ENCODE measurements at regions not wholly inside any gene's neighbourhood (a gene's known extent, or its start where the extent isn't known, plus 50 kb on each side); places are given as distances from the start of the nearest gene placed in this dataset.

GRCh38 chr10:130485236-130485957, 349.2 kb downstream of the GLRX3 start:
- intact Hi-C loops (cut with DNase I, micrococcal nuclease): no loop called here
- DNase-seq: no peak
- Histone ChIP-seq H3K4me3 (no peak overlapping the region), H3K9me3 (no peaks in the 10 kb centered on the region), H3K36me3 (ENCODE audit: low read depth) (no peaks in the 10 kb centered on the region), H3K4me1 (ENCODE audit: low read depth) (no peaks in the 10 kb centered on the region)
- ATAC-seq: no peak
- no peak for TF ChIP-seq CTCF (IDR thresholded peaks at IDR 0.05)

DNA sequence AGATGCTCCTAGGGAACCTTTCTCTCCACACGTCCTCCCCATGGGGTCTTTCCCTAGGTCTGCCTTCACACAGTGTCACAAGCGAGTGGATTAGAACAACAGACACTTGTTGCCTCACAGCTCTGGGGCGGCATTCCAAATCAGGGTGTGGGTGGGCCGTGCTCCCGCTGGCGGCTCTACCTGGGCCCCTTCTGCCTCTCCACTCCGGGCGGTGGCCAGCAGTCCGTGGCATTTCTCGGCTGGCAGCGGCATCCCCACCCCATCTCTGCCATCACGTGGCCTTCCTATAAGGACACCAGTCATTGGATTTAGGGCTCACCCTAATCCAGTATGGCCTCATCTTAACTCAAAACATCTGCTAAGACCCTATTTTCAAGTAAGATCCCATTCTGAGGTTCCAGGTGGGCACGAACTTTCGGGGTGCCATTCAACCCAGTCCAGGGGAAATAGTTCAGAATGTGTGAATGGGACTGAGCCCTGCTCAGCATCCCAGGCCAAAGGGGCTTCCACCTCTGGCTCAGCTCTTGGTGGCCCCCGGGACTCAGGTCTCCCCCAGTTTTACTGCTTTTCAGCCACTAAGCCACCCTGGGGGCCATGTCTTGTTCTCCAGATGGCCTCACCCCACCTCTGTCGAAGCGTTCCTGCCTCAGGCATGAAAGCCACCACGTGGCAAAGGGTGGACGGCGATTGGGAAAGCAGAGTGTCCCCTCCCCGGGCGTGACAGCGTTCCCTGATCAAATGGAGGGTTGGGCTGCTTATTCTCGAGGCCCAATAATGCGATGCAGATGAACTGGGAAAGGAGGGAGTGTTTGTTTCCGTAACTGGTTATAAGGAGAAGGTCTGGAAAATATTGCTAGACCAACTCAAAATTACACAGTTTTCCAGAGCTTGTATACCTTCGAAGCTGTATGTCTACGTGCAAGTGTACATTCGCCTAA, 350.0 kb downstream of the GLRX3 start:
- no peaks in the 10 kb centered on the region for H3K4me1 ChIP-seq (ENCODE audit: low read depth)
- no peak for DNase-seq
- no peaks in the 10 kb centered on the region for H3K9me3 ChIP-seq
- intact Hi-C loops (cut with DNase I, micrococcal nuclease): no loop called here
- TF ChIP-seq CTCF (IDR thresholded peaks at IDR 0.05): no peak
- no peaks in the 10 kb centered on the region for H3K36me3 ChIP-seq (ENCODE audit: low read depth)
- no peak for ATAC-seq
- H3K4me3 ChIP-seq: no peak overlapping the region

- Histone ChIP-seq H3K4me3 (no peak overlapping the region), H3K9me3 (no peaks in the 10 kb centered on the region), H3K4me1 (ENCODE audit: low read depth) (no peaks in the 10 kb centered on the region), H3K36me3 (ENCODE audit: low read depth) (no peaks in the 10 kb centered on the region)
- TF ChIP-seq CTCF (IDR thresholded peaks at IDR 0.05): no peak
- ATAC-seq: no peak
- DNase-seq: no peak
- intact Hi-C loops (cut with DNase I, micrococcal nuclease): no loop called here
Measured at GRCh38 chr10:130486906-130487305, 350.7 kb downstream of the GLRX3 start.

DNA sequence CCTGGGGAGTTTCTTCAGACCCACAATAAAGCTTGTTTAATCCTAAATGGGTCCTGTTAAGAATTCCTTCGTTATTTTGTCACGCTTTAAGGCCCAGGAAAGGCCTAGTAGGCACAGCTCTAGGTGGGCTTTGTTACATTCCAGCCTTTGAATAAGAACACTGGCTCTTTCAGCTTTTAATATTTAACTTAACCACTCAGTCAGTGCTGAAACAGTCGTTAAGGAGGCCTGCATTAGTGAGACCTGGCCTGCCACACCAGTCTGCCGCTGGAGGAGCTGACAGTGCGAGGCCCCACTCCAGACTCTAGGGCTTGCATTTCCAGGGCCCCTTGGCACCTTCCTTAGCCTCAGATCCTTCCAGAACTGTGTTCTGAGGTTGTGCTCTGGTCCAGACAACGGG, 351.4 kb downstream of the GLRX3 start:
- DNase-seq (no peak), ATAC-seq (no peak)
- no peaks in the 10 kb centered on the region for H3K36me3 ChIP-seq (ENCODE audit: low read depth)
- peaks cover 2% of the 10 kb centered on the region for H3K9me3 ChIP-seq
- H3K4me1 ChIP-seq (ENCODE audit: low read depth): no peaks in the 10 kb centered on the region
- no peak for TF ChIP-seq CTCF (IDR thresholded peaks at IDR 0.05)
- H3K4me3 ChIP-seq: no peak overlapping the region
- intact Hi-C loops (cut with DNase I, micrococcal nuclease): no loop called here

GRCh38 chr10:130489891-130490290, 353.7 kb downstream of the GLRX3 start:
- Histone ChIP-seq H3K36me3 (ENCODE audit: low read depth) (no peaks in the 10 kb centered on the region), H3K4me1 (ENCODE audit: low read depth) (no peaks in the 10 kb centered on the region), H3K4me3 (no peak overlapping the region), H3K9me3 (peaks cover 2% of the 10 kb centered on the region)
- intact Hi-C loops (cut with DNase I, micrococcal nuclease): no loop called here
- no peak for DNase-seq
- TF ChIP-seq CTCF (IDR thresholded peaks at IDR 0.05): no peak
- ATAC-seq: no peak
